Activated T-helper 1 cell treated with anti-CD3 and anti-CD28 coated beads, Interleukin-12 subunit alpha, Interleukin-12 subunit beta, Interleukin-2, Interleukin-4 antibody, amounts not matched to agents 30 ng/mL and 10 ng/mL and 1 ng/mL, durations not matched to agents 14 hours and 24 hours and 36 hours (primary cell): ENCODE measurements at regions not wholly inside any gene's neighbourhood (a gene's known extent, or its start where the extent isn't known, plus 50 kb on each side); places are given as distances from the start of the nearest gene placed in this dataset.
"Not testable (repeated sequence)": the region's sequence is repeated elsewhere in the genome, so short reads cannot be mapped to it uniquely, and the experiment has no call there.

ENCODE experiments used
- DNase-seq: peaks from one replicate; pipeline ENCODE4 v3.0.0; 2021; ENCODE audit warnings: low spot score
- H3K27ac Mint-ChIP-seq: one replicate; pipeline ENCODE4 v1.8.0; 2021; ENCODE audit warnings: mild to moderate bottlenecking, mixed read lengths
- H3K27me3 Mint-ChIP-seq: one replicate; pipeline ENCODE4 v1.8.0; 2022; ENCODE audit warnings: mild to moderate bottlenecking, moderate library complexity, mixed read lengths; ENCODE audit not compliant: insufficient read depth
- H3K36me3 Mint-ChIP-seq: one replicate; pipeline ENCODE4 v1.8.0; 2021; ENCODE audit warnings: low read depth, mixed read lengths
- H3K4me1 Mint-ChIP-seq: one replicate; pipeline ENCODE4 v1.8.0; 2021; ENCODE audit warnings: low read depth, mixed read lengths
- H3K4me3 Mint-ChIP-seq: one replicate; pipeline ENCODE4 v1.8.0; 2021; ENCODE audit warnings: mild to moderate bottlenecking, moderate library complexity, mixed read lengths
- H3K9me3 Mint-ChIP-seq: one replicate; pipeline ENCODE4 v1.8.0; 2021; ENCODE audit warnings: mixed read lengths
- intact Hi-C: fragments of 100-400 bp; cut with micrococcal nuclease; formaldehyde crosslinking; loops from one replicate; pipeline ENCODE4 v1.15.1; 2024

DNA sequence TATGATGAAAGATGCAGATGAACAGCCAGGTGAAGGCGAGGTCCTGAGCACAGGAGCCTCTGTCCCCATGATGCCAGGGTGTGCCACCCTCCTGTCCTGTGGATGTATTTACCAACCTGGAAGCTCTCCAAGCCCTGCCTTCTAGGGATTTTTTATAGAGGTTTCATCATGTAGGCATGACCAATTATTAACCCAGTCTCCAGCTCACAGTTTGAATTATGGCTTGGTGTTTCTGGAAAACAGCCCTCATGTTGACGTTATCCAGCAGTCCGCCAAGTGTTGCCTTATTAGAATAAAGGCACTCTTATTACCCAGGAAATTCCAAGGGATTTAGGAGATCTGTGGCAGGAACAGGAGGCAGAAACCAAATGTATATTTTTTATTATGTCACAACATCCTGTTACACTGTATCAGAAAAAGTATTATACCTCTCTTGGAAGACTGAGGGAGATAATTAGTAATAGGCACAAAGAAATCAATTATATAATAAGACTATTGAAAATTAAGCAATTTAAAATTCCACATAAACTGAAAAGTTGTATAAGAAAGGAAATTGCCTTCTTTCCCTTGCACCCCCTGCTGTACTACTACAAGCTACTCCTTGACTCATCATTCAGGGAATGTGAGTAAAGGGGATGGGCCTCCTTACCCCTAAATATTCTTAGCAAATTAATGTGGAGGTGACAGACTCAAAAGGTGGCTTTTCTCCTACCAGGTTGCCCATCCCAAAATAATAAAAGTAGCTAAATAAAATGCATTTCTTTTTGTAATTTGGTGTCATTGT, 129.6 kb downstream of the ZNF330 start:
- H3K27ac Mint-ChIP-seq, result no peak overlapping the region
- DNase-seq, result no peak
- intact Hi-C loops, result no loop called here
- no peaks in the 10 kb centered on the region for H3K36me3 Mint-ChIP-seq
- H3K4me3 Mint-ChIP-seq, result no peak overlapping the region
- H3K9me3 Mint-ChIP-seq, result no peaks in the 10 kb centered on the region
- no peaks in the 10 kb centered on the region for H3K4me1 Mint-ChIP-seq
- no peaks in the 10 kb centered on the region for H3K27me3 Mint-ChIP-seq

DNA sequence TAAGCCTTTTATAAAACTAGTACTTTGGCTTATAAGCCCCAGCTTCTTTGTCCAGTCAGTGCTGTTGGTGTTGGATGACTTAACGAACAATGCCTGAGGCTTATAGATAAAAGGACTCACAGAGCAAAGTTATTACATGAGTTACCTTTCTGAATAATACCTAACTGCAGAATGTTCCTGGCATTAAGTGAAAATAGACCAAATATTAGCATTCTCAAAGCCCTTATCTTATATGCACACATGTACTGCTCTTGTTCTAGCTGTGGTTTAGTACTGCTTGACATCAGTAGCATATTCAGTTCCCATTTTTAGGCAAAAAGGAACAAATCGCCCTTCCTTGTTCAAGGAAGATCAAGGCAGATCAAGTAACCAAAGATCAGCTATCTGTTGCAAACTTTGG, 131.6 kb downstream of the ZNF330 start:
- Mint-ChIP-seq H3K27me3 (no peaks in the 10 kb centered on the region), H3K4me1 (no peaks in the 10 kb centered on the region), H3K27ac (no peak overlapping the region), H3K4me3 (no peak overlapping the region), H3K9me3 (no peaks in the 10 kb centered on the region), H3K36me3 (no peaks in the 10 kb centered on the region)
- intact Hi-C loops, result no loop called here
- DNase-seq, result no peak

DNA sequence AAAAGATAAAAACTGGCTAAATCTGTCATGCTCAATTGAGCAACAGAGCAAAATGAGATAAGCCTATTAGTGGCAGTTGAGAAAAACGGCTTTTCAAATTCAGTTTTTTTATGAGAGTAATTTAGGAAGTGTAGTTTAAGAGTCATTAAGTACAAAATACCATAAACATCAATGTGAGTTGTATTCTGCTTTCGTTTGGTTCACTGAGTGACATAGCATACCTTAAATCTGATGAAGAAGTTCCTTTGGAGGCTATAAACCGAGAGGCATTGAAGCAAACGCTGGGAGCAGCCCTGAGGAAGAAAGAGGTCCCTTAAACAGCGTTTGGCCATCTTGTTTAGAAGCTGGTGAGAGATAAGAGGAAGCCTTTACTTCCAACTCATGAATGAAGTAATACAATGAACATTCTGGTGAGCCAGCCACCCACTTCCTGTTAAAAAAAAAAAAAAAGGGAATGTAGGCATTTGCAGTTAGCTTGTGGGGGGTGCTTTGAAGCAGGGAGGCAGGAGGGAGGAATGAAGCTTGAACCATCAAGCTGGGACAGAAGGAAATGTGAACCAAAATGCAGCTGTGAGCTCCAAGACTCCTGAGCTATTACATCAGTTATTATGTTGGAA, 132.3 kb downstream of the ZNF330 start:
- H3K36me3 Mint-ChIP-seq, result no peaks in the 10 kb centered on the region
- no peaks in the 10 kb centered on the region for H3K27me3 Mint-ChIP-seq
- DNase-seq, result no peak
- H3K4me1 Mint-ChIP-seq, result no peaks in the 10 kb centered on the region
- intact Hi-C loops, result no loop called here
- no peak overlapping the region for H3K27ac Mint-ChIP-seq
- no peak overlapping the region for H3K4me3 Mint-ChIP-seq
- H3K9me3 Mint-ChIP-seq, result no peaks in the 10 kb centered on the region

DNA sequence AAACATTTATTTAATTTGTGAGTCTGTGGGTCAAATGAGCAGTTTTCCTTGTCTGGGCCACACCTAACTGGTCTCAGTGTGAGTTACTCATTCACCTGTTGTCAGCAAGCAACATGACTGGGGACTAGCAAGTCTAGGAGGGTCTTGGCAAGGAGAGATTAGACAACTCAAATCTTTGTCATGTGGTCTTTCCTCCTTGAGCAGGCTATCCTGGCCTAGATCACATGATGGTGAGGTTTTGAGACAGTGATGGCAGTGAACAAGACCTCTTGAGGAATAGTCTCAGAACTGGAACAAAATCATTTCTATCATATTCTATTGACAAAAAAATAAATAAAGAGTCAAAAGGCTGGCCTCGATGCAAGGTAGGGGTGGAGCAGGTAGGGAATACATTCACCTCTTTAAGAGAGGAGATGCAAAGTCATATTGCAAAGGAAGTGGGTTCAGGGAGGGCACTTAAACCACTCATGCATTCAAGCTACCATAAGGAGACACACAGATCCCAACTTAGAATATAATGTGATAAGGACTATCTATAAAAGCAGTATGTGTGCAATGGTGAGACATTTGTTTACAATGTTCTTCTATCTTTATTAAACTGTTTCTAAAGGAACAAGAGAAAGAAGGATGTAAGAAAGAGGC, 135.7 kb downstream of the ZNF330 start:
- Mint-ChIP-seq H3K9me3 (no peaks in the 10 kb centered on the region), H3K27ac (no peak overlapping the region), H3K36me3 (no peaks in the 10 kb centered on the region), H3K4me1 (no peaks in the 10 kb centered on the region), H3K27me3 (no peaks in the 10 kb centered on the region), H3K4me3 (no peak overlapping the region)
- DNase-seq, result no peak
- intact Hi-C loops, result no loop called here

DNA sequence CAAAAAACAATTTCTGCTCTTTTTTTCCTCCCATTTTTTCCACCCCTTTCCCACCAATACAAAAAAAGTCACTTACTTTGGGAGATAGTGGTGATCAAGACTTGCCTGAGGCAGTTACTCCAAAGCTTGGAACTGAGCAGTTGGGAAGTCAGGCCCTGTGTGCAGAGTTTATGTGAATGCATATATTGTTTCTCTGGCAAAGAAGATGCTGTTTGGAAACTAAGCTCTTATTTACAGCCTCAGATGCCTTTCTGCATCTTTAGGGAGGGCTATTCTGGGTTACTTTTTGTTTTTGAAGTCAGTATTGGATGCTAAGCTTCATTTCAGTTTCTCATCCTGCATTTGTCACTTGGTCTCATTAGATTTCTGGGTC, 136.3 kb downstream of the ZNF330 start:
- intact Hi-C loops, result no loop called here
- no peaks in the 10 kb centered on the region for H3K9me3 Mint-ChIP-seq
- no peak for DNase-seq
- peaks cover 2% of the 10 kb centered on the region for H3K27me3 Mint-ChIP-seq
- H3K4me3 Mint-ChIP-seq, result no peak overlapping the region
- no peaks in the 10 kb centered on the region for H3K4me1 Mint-ChIP-seq
- H3K36me3 Mint-ChIP-seq, result no peaks in the 10 kb centered on the region
- no peak overlapping the region for H3K27ac Mint-ChIP-seq

DNA sequence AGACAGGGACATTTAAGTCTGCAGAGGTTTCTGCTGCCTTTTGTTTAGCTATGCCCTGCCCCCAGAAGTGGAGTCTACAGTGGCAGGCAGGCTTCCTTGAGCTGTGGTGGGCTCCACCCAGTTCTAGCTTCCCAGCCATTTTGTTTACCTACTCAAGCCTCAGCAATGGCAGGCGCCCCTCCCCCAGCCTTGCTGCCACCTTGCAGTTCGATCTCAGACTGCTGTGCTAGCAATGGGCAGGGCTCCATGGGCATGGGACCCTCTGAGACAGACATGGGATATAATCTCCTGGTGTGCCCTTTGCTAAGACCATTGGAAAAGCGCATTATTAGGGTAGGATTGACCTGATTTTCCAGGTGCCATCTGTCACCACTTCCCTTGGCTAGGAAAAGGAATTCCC, 147.5 kb downstream of the ZNF330 start:
- H3K9me3 Mint-ChIP-seq, H3K4me1 Mint-ChIP-seq, H3K4me3 Mint-ChIP-seq, H3K27ac Mint-ChIP-seq, DNase-seq, H3K27me3 Mint-ChIP-seq, intact Hi-C loops, H3K36me3 Mint-ChIP-seq: not testable (repeated sequence)

DNA sequence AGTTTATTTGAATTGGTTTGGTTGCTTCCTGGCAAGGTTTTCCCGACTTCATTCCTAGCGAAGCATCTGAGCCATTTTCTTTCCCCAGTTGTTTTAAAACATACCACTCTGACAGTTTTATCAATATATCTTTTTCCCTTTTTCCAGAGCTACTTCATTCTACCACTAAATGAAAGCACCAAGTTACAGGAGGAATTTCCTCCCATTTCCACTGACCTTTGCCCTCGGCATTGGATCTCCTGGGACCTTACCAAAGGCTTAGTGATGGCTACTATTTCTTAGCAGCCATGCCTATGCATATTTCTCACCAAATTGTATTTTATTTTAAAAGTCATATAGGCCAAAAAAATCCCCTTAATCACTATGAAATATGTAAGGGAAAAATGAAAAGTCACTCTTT, 150.5 kb downstream of the ZNF330 start:
- Mint-ChIP-seq H3K9me3 (no peaks in the 10 kb centered on the region), H3K36me3 (no peaks in the 10 kb centered on the region), H3K27ac (no peak overlapping the region), H3K27me3 (no peaks in the 10 kb centered on the region), H3K4me1 (no peaks in the 10 kb centered on the region), H3K4me3 (no peak overlapping the region)
- no peak for DNase-seq
- intact Hi-C loops, result no loop called here

DNA sequence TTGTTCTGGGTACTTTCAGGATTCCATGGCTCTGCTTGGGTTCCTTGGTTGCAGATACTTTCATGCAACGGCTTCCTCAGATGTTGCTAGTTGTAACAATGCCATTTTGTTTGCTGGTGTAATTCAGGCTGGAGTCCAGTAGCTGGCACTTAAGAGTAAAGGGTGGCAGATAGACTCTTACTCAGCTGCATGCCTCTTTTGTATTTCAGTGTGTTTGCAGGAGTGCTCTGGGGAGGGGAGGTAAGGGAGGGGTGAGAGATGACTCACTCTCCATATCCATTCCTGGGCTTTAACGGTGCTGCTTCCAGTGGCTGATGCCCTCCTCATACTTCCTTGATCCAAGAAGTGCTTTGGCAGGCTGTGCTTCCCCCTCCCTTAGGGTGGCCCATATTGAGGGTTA, 155.2 kb downstream of the ZNF330 start:
- Mint-ChIP-seq H3K4me1 (no peaks in the 10 kb centered on the region), H3K4me3 (no peak overlapping the region), H3K27me3 (no peaks in the 10 kb centered on the region), H3K27ac (no peak overlapping the region), H3K9me3 (peaks cover 6% of the 10 kb centered on the region), H3K36me3 (no peaks in the 10 kb centered on the region)
- no peak for DNase-seq
- intact Hi-C loops, result no loop called here

DNA sequence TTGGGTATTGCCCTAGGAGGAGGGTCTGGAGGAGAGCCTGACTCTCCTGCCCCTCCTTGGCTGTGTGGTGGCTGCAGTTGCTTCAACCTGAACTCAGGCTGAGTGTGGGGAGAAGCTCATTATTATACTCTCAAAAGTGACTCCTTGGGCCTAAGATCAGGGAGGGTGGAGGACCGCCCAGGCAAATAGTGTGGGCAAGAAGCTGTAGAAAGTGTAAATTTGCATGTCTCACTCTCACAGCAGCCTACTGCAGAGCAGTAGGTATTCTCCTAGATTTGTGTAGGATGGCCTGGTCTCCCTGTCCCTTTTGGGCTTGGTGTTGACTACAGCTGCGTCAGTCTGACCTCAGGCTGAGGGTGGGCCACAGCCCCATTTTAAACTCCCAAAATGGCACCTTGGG, 156.1 kb downstream of the ZNF330 start:
- H3K4me1 Mint-ChIP-seq, result no peaks in the 10 kb centered on the region
- no peaks in the 10 kb centered on the region for H3K27me3 Mint-ChIP-seq
- DNase-seq, result no peak
- H3K27ac Mint-ChIP-seq, result no peak overlapping the region
- H3K4me3 Mint-ChIP-seq, result no peak overlapping the region
- H3K9me3 Mint-ChIP-seq, result peaks cover 6% of the 10 kb centered on the region
- H3K36me3 Mint-ChIP-seq, result no peaks in the 10 kb centered on the region
- intact Hi-C loops, result no loop called here

DNA sequence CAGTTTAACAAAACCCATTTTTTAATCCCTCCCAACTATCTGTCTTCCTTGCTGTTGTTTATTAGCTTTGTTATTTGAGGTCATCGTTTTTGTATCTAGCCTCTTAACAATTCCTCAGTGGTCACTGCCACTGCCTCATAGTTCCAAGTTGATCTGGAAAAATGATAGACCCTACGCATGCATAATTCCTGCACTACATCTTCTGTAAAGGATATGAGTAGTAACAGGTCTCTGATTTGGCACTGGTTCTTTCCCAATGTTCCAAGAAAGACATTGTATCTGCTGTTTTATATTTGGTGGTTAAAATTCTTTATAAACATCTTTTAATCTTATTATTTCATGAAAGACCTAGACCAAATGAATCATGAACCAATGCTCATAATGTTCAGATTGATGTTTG, 166.6 kb downstream of the ZNF330 start:
- Mint-ChIP-seq H3K4me1 (no peaks in the 10 kb centered on the region), H3K9me3 (no peaks in the 10 kb centered on the region), H3K27me3 (no peaks in the 10 kb centered on the region), H3K4me3 (no peak overlapping the region), H3K27ac (no peak overlapping the region), H3K36me3 (no peaks in the 10 kb centered on the region)
- DNase-seq, result no peak
- intact Hi-C loops, result no loop called here

DNA sequence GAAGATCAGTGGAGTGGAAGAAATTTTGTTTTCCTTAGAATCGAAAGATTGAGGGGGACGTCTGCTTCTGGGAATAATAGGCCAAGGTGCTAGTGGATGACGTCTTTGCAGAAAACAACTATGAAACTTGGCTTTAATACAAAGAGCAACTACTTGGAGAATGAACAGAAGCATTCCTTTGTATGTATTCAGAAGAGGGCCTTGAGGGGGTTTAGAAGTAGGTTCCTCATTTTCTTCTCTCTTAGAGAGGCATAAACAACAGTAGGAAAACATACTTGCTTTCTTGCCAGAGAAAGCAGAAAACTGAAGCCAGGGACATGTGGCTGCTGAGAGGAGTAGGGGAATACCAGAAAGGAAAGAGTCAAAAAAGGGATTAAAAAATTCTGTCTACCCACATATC, 167.8 kb downstream of the ZNF330 start:
- intact Hi-C loops, result no loop called here
- peaks cover 4% of the 10 kb centered on the region for H3K27me3 Mint-ChIP-seq
- no peaks in the 10 kb centered on the region for H3K4me1 Mint-ChIP-seq
- H3K27ac Mint-ChIP-seq, result no peak overlapping the region
- DNase-seq, result no peak
- no peaks in the 10 kb centered on the region for H3K36me3 Mint-ChIP-seq
- H3K9me3 Mint-ChIP-seq, result no peaks in the 10 kb centered on the region
- H3K4me3 Mint-ChIP-seq, result no peak overlapping the region

DNA sequence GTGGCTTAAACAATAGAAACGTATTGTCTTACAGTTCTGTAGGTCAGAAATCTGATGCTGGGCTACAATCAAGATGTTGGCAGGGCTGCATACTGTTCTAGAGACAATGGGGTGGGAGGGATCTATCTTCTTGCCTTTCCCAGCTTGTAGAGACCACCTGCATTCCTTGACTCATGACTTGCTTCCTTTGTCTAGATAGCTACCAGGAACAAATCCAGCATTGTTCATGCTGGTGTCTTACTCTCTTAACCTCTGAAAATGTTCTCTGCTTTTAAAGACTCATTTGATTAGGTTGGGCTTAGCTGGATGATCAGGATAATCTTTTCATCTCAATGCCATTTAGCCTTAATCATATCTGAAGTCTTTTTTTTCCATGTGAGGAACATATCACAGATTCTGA, 169.0 kb downstream of the ZNF330 start:
- no peaks in the 10 kb centered on the region for H3K36me3 Mint-ChIP-seq
- DNase-seq, result no peak
- intact Hi-C loops, result no loop called here
- H3K4me1 Mint-ChIP-seq, result no peaks in the 10 kb centered on the region
- H3K27ac Mint-ChIP-seq, result no peak overlapping the region
- no peaks in the 10 kb centered on the region for H3K9me3 Mint-ChIP-seq
- peaks cover 6% of the 10 kb centered on the region for H3K27me3 Mint-ChIP-seq
- H3K4me3 Mint-ChIP-seq, result no peak overlapping the region

DNA sequence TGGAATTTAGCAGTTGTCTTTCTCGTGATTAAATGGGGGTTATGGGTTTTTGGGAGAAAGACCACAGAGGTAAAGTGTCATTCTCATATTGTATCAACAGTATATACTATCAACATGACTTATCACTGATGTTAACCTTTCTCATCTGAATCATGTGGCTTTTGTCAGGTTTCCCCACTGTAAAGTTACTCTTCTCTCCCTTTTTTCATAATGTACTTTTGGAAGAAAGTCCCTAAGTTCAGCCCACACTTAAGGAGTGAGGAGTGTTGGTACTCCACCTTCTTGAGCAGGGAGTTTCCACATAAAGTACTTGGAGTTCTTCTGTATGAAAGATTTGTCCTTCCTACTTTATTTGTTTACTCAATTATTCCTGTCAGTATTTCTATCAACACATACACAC, 169.9 kb downstream of the ZNF330 start:
- Mint-ChIP-seq H3K36me3 (no peaks in the 10 kb centered on the region), H3K9me3 (no peaks in the 10 kb centered on the region), H3K4me3 (no peak overlapping the region), H3K27ac (no peak overlapping the region), H3K4me1 (no peaks in the 10 kb centered on the region), H3K27me3 (peaks cover 6% of the 10 kb centered on the region)
- intact Hi-C loops, result no loop called here
- DNase-seq, result no peak
